K562 (cell line): ENCODE measurements at regions not wholly inside any gene's neighbourhood (a gene's known extent, or its start where the extent isn't known, plus 50 kb on each side); places are given as distances from the start of the nearest gene placed in this dataset.

Source experiments
- ATAC-seq: fragments of 200-7000 bp; cut with Tn5 transposase; 3 replicates; pipeline ENCODE4 v1.9.1; 2020; ENCODE audit warnings: moderate library complexity
- BruUV-seq: library from RNA; stranded (reverse); fragments of 400-500 nt; replicated peaks from 2 replicates; lab custom pipeline; 2021; lab: Mats Ljungman, UMichigan
- CTCF ChIA-PET: fragments of 300-600 bp; formaldehyde crosslinking; extraction: SDS; loops from one replicate; lab custom pipeline; 2021; ENCODE audit warnings: low intra/inter-chr PET ratio; lab: Yijun Ruan, JAX
- POLR2A ChIA-PET: fragments of 300-600, 350-650 bp; sonication (Branson Sonifier 250); formaldehyde crosslinking; extraction: SDS; loops from one replicate; lab custom pipeline; 2021; ENCODE audit warnings: antibody characterized with exemption, inconsistent platforms; lab: Yijun Ruan, JAX
- DNase-seq, 4 experiments: peaks; one replicate each; pipeline versions ENCODE4 v3.0.0 to v3.0.0-alpha.2; 2011 to 2018; ENCODE audit warnings: low spot score in 3 of 4, mixed read lengths in 3 of 4; ENCODE audit errors: extremely low read depth in 1 of 4
- FAIRE-seq: peaks from 2 replicates; lab custom pipeline; 2011; peaks lifted over from hg19 to GRCh38; lab: Jason Lieb, UNC
- H2AFZ ChIP-seq: 2 replicates; pipeline ENCODE4 v1.6.0; 2011; ENCODE audit warnings: low read depth, low read length, control low read depth, inconsistent platforms
- H3K27ac ChIP-seq: fragments of 200-600 bp; 3 replicates; pipeline ENCODE4 v1.8.0; 2011; ENCODE audit warnings: low read depth, mild to moderate bottlenecking, control low read depth, inconsistent platforms, low read length, moderate library complexity, mixed read lengths; ENCODE audit errors: extremely low read depth
- H3K27me3 ChIP-seq, 2 experiments: fragments of 300-600 bp in 1 of 2; 2 replicates in 1 of 2; 3 replicates in 1 of 2; pipeline versions ENCODE4 v1.6.0 to v1.8.0; 2011; ENCODE audit warnings: inconsistent platforms in 2 of 2, low read length in 2 of 2, mild to moderate bottlenecking in 1 of 2, mixed read lengths in 1 of 2, moderate library complexity in 1 of 2; ENCODE audit not compliant: control insufficient read depth in 2 of 2, insufficient read depth in 2 of 2
- H3K36me3 ChIP-seq: fragments of 300-600 bp; 3 replicates; pipeline ENCODE4 v1.8.0; 2011; ENCODE audit warnings: mild to moderate bottlenecking, low read length, inconsistent platforms; ENCODE audit not compliant: control insufficient read depth, insufficient read depth
- H3K4me1 ChIP-seq, 2 experiments: fragments of 200-600 bp in 1 of 2; replicated peaks in 1 of 2; 2 replicates in 1 of 2; 3 replicates in 1 of 2; pipeline versions ENCODE4 v1.5.1 to v1.8.0; 2011; ENCODE audit warnings: inconsistent platforms in 2 of 2, low read length in 2 of 2, mild to moderate bottlenecking in 1 of 2, mixed read lengths in 1 of 2, moderate library complexity in 1 of 2; ENCODE audit not compliant: control insufficient read depth in 2 of 2, insufficient read depth in 2 of 2
- H3K4me2 ChIP-seq: 2 replicates; pipeline ENCODE4 v1.6.1; 2011; ENCODE audit warnings: low read length, control low read depth, inconsistent platforms, mixed read lengths; ENCODE audit not compliant: insufficient read depth
- H3K4me3 ChIP-seq: fragments of 200-600 bp; sonication (generic), shearing (Covaris generic); 2 replicates; pipeline ENCODE4 v1.5.1; 2016; ENCODE audit warnings: control low read depth, inconsistent platforms
- H3K79me2 ChIP-seq: fragments of 200-600 bp; 3 replicates; pipeline ENCODE4 v1.8.0; 2011; ENCODE audit warnings: low read length, inconsistent platforms; ENCODE audit not compliant: control insufficient read depth, insufficient read depth
- H3K9ac ChIP-seq, 2 experiments: 2 replicates each; pipeline versions ENCODE4 v1.6.0 to v1.6.1; 2011; ENCODE audit warnings: low read depth in 2 of 2, low read length in 2 of 2, control low read depth in 1 of 2, inconsistent platforms in 1 of 2, mild to moderate bottlenecking in 1 of 2, mixed read lengths in 1 of 2; ENCODE audit not compliant: insufficient read depth in 1 of 2
- H3K9me1 ChIP-seq: one replicate; pipeline ENCODE4 v1.6.0; 2011; ENCODE audit warnings: inconsistent platforms, mild to moderate bottlenecking, low read length, moderate library complexity; ENCODE audit not compliant: control insufficient read depth, insufficient read depth
- H3K9me3 ChIP-seq: replicated peaks from 2 replicates; pipeline ENCODE4 v1.5.1; 2011; ENCODE audit warnings: low read depth, low read length, inconsistent platforms; ENCODE audit not compliant: control insufficient read depth, insufficient read depth
- H4K20me1 ChIP-seq: replicated peaks from 2 replicates; pipeline ENCODE4 v1.6.1; 2011; ENCODE audit warnings: low read length, inconsistent platforms, mixed read lengths; ENCODE audit not compliant: control insufficient read depth, insufficient read depth
- ARNT ChIP-seq, 2 experiments: fragments of 450-650 bp; IDR thresholded peaks; 2 replicates each; pipeline ENCODE4 v1.6.1; 2016; ENCODE audit warnings: mild to moderate bottlenecking in 1 of 2
- CBFA2T3 ChIP-seq: fragments of 450-650 bp; IDR thresholded peaks from 2 replicates; pipeline ENCODE4 v1.6.1; 2017
- DLX4 ChIP-seq: fragments of 250-450 bp; sonication (Bioruptor Pico); IDR thresholded peaks from 2 replicates; pipeline ENCODE4 v1.6.1; 2021; ENCODE audit warnings: mild to moderate bottlenecking
- DPF2 ChIP-seq: fragments of 450-650 bp; IDR thresholded peaks from 2 replicates; pipeline ENCODE4 v1.6.1; 2016
- EGR1 ChIP-seq: fragments of 450-650 bp; conservative IDR thresholded peaks from 2 replicates; pipeline ENCODE4 v1.6.1; 2017; ENCODE audit warnings: mild to moderate bottlenecking
- ELK1 ChIP-seq: sonication (generic); formaldehyde crosslinking; IDR thresholded peaks from 2 replicates; pipeline ENCODE4 v1.8.1; 2022; ENCODE audit warnings: missing genetic modification reagents
- ETV5 ChIP-seq: sonication (generic); formaldehyde crosslinking; IDR thresholded peaks from 2 replicates; pipeline ENCODE4 v1.4.0; 2020; ENCODE audit warnings: low read depth, mild to moderate bottlenecking, missing genetic modification reagents
- GTF2A2 ChIP-seq: IDR thresholded peaks from 2 replicates; pipeline ENCODE4 v1.6.1; 2016; ENCODE audit warnings: mild to moderate bottlenecking, missing genetic modification characterization, missing compliant biosample characterization
- HNRNPH1 ChIP-seq: fragments of 200-400 bp; formaldehyde crosslinking; optimal IDR thresholded peaks from 2 replicates; pipeline ENCODE3; 2017; ENCODE audit warnings: low read depth, mild to moderate bottlenecking, low read length, moderate library complexity
- NRF1 ChIP-seq, 2 experiments: fragments of 450-650 bp; IDR thresholded peaks in 1 of 2; conservative IDR thresholded peaks in 1 of 2; 2 replicates each; pipeline ENCODE4 v1.6.1; 2014; ENCODE audit warnings: mild to moderate bottlenecking in 2 of 2
- RFX5 ChIP-seq: IDR thresholded peaks from 2 replicates; pipeline ENCODE4 v1.6.1; 2011; ENCODE audit warnings: low read depth, mild to moderate bottlenecking, improper control_type of control experiment, low read length
- SETDB1 ChIP-seq: IDR thresholded peaks from one replicate; pipeline ENCODE4 v1.6.1; 2012; ENCODE audit warnings: low read length, control low read depth, inconsistent platforms
- SIN3A ChIP-seq, 2 experiments: fragments of 150-350 bp in 1 of 2; IDR thresholded peaks; 2 replicates each; pipeline ENCODE4 v1.6.1; 2011 to 2016; ENCODE audit warnings: borderline replicate concordance in 2 of 2, low read depth in 2 of 2, low read length in 2 of 2, mild to moderate bottlenecking in 2 of 2, moderate library complexity in 2 of 2; ENCODE audit not compliant: control insufficient read depth in 1 of 2
- TRIM28 ChIP-seq: fragments of 450-650 bp; IDR thresholded peaks from 2 replicates; pipeline ENCODE4 v1.6.1; 2017
- VEZF1 ChIP-seq: fragments of 200-800 bp; sonication (Bioruptor generic); IDR thresholded peaks from 2 replicates; pipeline ENCODE4 v1.6.1; 2017; ENCODE audit warnings: missing genetic modification characterization, missing compliant biosample characterization
- ZNF140 ChIP-seq: fragments of 250-450 bp; sonication (Bioruptor Pico); IDR thresholded peaks from 2 replicates; pipeline ENCODE4 v1.8.0; 2021; ENCODE audit warnings: moderate library complexity, mild to moderate bottlenecking, inconsistent platforms
- ZNF785 ChIP-seq: fragments of 250-450 bp; sonication (Bioruptor Pico); IDR thresholded peaks from 2 replicates; pipeline ENCODE4 v1.4.0; 2020; ENCODE audit warnings: mild to moderate bottlenecking
- WGBS: fragments of 100-300 bp; shearing (Covaris generic); methylation state at CpG from one replicate; pipeline ENCODE4 v1.1.6; 2016; ENCODE audit warnings: low coverage, mixed read lengths; ENCODE audit not compliant: insufficient coverage; ENCODE audit errors: missing lambda C conversion rate; 5-methylcytosine and 5-hydroxymethylcytosine counted together
- in situ Hi-C: fragments of 300-500 bp; cut with MboI; formaldehyde crosslinking; loops from 4 replicates; pipeline ENCODE4 v1.15.0; 2018; ENCODE audit warnings: inconsistent platforms, mixed read lengths
- intact Hi-C: fragments of 100-400 bp; cut with micrococcal nuclease; formaldehyde crosslinking; loops from 2 replicates; pipeline ENCODE4 v1.14.2; 2022

GRCh38 chr4:22593933-22594332 lies 78.1 kb upstream of the ADGRA3 start:
- H3K27ac ChIP-seq: no peak overlapping the region
- CTCF ChIA-PET: no interaction called here
- H3K9me3 ChIP-seq: no peaks in the 10 kb centered on the region
- H3K9me1 ChIP-seq: no peaks in the 10 kb centered on the region
- TF ChIP-seq ETV5 (CRISPR knock-in tag) (no peak), SETDB1 (no peak), EGR1 (no peak), ARNT (IDR thresholded peaks at IDR 0.05) (no peak), CBFA2T3 (no peak), TRIM28 (no peak), NRF1 (conservative IDR thresholded peaks at IDR 0.05 in 1 of 2, IDR thresholded peaks at IDR 0.05 in 1 of 2) (no peak), SIN3A (IDR thresholded peaks at IDR 0.05; ENCODE audit: borderline replicate concordance in 2 of 2, control insufficient read depth in 1 of 2, low read depth in 2 of 2, low read length in 2 of 2) (no peak)
- no peaks in the 10 kb centered on the region for H3K36me3 ChIP-seq
- in situ Hi-C loops (no loop called here), intact Hi-C loops (no loop called here)
- no TSS peak for BruUV-seq
- ATAC-seq: no peak
- no peak for DNase-seq
- no peak overlapping the region for H2AFZ ChIP-seq
- no peaks in the 10 kb centered on the region for H3K4me1 ChIP-seq
- no peak for FAIRE-seq
- no peak overlapping the region for H3K4me3 ChIP-seq
- no peak overlapping the region for H3K4me2 ChIP-seq
- H4K20me1 ChIP-seq: no peaks in the 10 kb centered on the region
- 0% methylated on average over 8 of the region's 10 CpGs for WGBS
- H3K27me3 ChIP-seq: no peaks in the 10 kb centered on the region
- POLR2A ChIA-PET: no interaction called here
- no peaks in the 10 kb centered on the region for H3K79me2 ChIP-seq
- H3K9ac ChIP-seq: no peak overlapping the region

- Histone ChIP-seq H3K79me2 (no peaks in the 10 kb centered on the region), H2AFZ (no peak overlapping the region), H3K27me3 (no peaks in the 10 kb centered on the region), H3K36me3 (no peaks in the 10 kb centered on the region), H3K9me1 (no peaks in the 10 kb centered on the region), H3K4me2 (no peak overlapping the region), H4K20me1 (no peaks in the 10 kb centered on the region), H3K4me1 (no peaks in the 10 kb centered on the region), H3K4me3 (no peak overlapping the region), H3K9me3 (no peaks in the 10 kb centered on the region), H3K9ac (no peak overlapping the region), H3K27ac (no peak overlapping the region)
- intact Hi-C loops (no loop called here), in situ Hi-C loops (no loop called here)
- WGBS: 0% methylated on average over 3 of the region's 3 CpGs
- ChIA-PET CTCF (no interaction called here), POLR2A (no interaction called here)
- DNase-seq: no peak
- ATAC-seq: no peak
- no TSS peak for BruUV-seq
- no peak for FAIRE-seq
- TF ChIP-seq RFX5: no peak
- TF ChIP-seq GTF2A2 (tag): no peak
- no peak for TF ChIP-seq DLX4 (CRISPR knock-in tag)
- no peak for TF ChIP-seq ZNF140
- no peak for TF ChIP-seq ELK1 (CRISPR knock-in tag)
- no peak for TF ChIP-seq ZNF785 (CRISPR knock-in tag)
- no peak for TF ChIP-seq HNRNPH1
- TF ChIP-seq VEZF1: no peak
- no peak for TF ChIP-seq DPF2
Measured at GRCh38 chr4:22595684-22596083, 79.8 kb upstream of the ADGRA3 start.
